GM12878 (cell line): ENCODE measurements at regions not wholly inside any gene's neighbourhood (a gene's known extent, or its start where the extent isn't known, plus 50 kb on each side); places are given as distances from the start of the nearest gene placed in this dataset.
A peak's percentile ranks its signal among the peaks of the same experiment; 100 is the strongest.

Experiments used
- ATAC-seq: fragments of 200-7000 bp; cut with Tn5 transposase; 3 replicates; pipeline ENCODE4 v1.9.1; 2020; ENCODE audit warnings: mild to moderate bottlenecking, moderate library complexity
- BruUV-seq: library from RNA; stranded (reverse); fragments of 400-500 nt; replicated peaks from 2 replicates; lab custom pipeline; 2021; lab: Mats Ljungman, UMichigan
- CTCF ChIA-PET: fragments of 300-600 bp; sonication (Branson Sonifier 250); formaldehyde crosslinking; extraction: SDS; loops from one replicate; lab custom pipeline; 2021; ENCODE audit warnings: inconsistent platforms; lab: Yijun Ruan, JAX
- POLR2A ChIA-PET: fragments of 350-600 bp; formaldehyde crosslinking; extraction: SDS; loops from one replicate; lab custom pipeline; 2021; ENCODE audit warnings: inconsistent platforms; lab: Charles Lee
- RAD21 ChIA-PET: fragments of 300-600 bp; sonication (Branson Sonifier 250); formaldehyde crosslinking; loops from one replicate; lab custom pipeline; 2023; ENCODE audit warnings: antibody characterized with exemption; ENCODE audit not compliant: unreplicated experiment; lab: Charles Lee
- SMC1A ChIA-PET: fragments of 300-600 bp; sonication (Branson Sonifier 250); formaldehyde crosslinking; loops from one replicate; lab custom pipeline; 2023; ENCODE audit not compliant: unreplicated experiment, uncharacterized antibody; lab: Charles Lee
- DNase-seq: peaks from one replicate; pipeline ENCODE4 v3.0.0-alpha.2; 2011; ENCODE audit warnings: low read depth, low spot score
- FAIRE-seq: peaks from 3 replicates; lab custom pipeline; 2011; peaks lifted over from hg19 to GRCh38; lab: Jason Lieb, UNC
- H2AFZ ChIP-seq: 2 replicates; pipeline ENCODE4 v1.6.0; 2011; ENCODE audit warnings: low read depth, low read length, control low read depth; ENCODE audit not compliant: control insufficient read depth
- H3K27ac ChIP-seq: 2 replicates; pipeline ENCODE4 v1.5.1; 2011; ENCODE audit warnings: control low read depth; ENCODE audit not compliant: control insufficient read depth, insufficient read depth
- H3K27me3 ChIP-seq, 2 experiments: replicated peaks in 1 of 2; 2 replicates each; pipeline versions ENCODE4 v1.6.0 to v1.6.1; 2011; ENCODE audit warnings: low read length in 1 of 2; ENCODE audit not compliant: control insufficient read depth in 2 of 2, insufficient read depth in 2 of 2
- H3K36me3 ChIP-seq, 2 experiments: 2 replicates each; pipeline ENCODE4 v1.5.1; 2011; ENCODE audit warnings: low read length in 1 of 2; ENCODE audit not compliant: control insufficient read depth in 2 of 2, insufficient read depth in 2 of 2
- H3K4me1 ChIP-seq: 2 replicates; pipeline ENCODE4 v1.6.1; 2011; ENCODE audit warnings: mild to moderate bottlenecking, low read length, moderate library complexity, mixed read lengths; ENCODE audit not compliant: control insufficient read depth, insufficient read depth
- H3K4me2 ChIP-seq: 2 replicates; pipeline ENCODE4 v1.6.0; 2011; ENCODE audit warnings: control low read depth; ENCODE audit not compliant: control insufficient read depth, insufficient read depth
- H3K4me3 ChIP-seq: fragments of 200-600 bp; sonication (generic); 2 replicates; pipeline ENCODE4 v1.5.1; 2016
- H3K79me2 ChIP-seq: 2 replicates; pipeline ENCODE4 v1.6.0; 2011; ENCODE audit warnings: low read length; ENCODE audit not compliant: control insufficient read depth, insufficient read depth
- H3K9ac ChIP-seq: 2 replicates; pipeline ENCODE4 v1.8.0; 2011; ENCODE audit warnings: low read length, control low read depth, mixed read lengths; ENCODE audit not compliant: control insufficient read depth, insufficient read depth
- H3K9me3 ChIP-seq: replicated peaks from 3 replicates; pipeline ENCODE4 v1.5.1; 2011; ENCODE audit warnings: mild to moderate bottlenecking, low read length; ENCODE audit not compliant: control insufficient read depth, insufficient read depth
- H4K20me1 ChIP-seq: 2 replicates; pipeline ENCODE4 v1.6.0; 2011; ENCODE audit not compliant: control insufficient read depth, insufficient read depth
- BACH1 ChIP-seq: fragments of 450-650 bp; IDR thresholded peaks from 2 replicates; pipeline ENCODE4 v1.6.1; 2017; ENCODE audit warnings: mild to moderate bottlenecking, borderline replicate concordance
- BCL11A ChIP-seq: IDR thresholded peaks from 2 replicates; pipeline ENCODE4 v1.6.1; 2011; ENCODE audit warnings: low read depth, low read length
- EED ChIP-seq: sonication (generic); IDR thresholded peaks from 2 replicates; pipeline ENCODE4 v1.6.1; 2016; ENCODE audit warnings: antibody characterized with exemption, low read depth
- HDAC2 ChIP-seq: fragments of 200-600 bp; sonication (generic); IDR thresholded peaks from 2 replicates; pipeline ENCODE4 v1.6.1; 2017
- HDAC6 ChIP-seq: fragments of 200-600 bp; sonication (generic); IDR thresholded peaks from one replicate; pipeline ENCODE4 v1.8.0; 2017; ENCODE audit warnings: antibody characterized with exemption; ENCODE audit not compliant: unreplicated experiment
- MLLT1 ChIP-seq: fragments of 450-650 bp; IDR thresholded peaks from 2 replicates; pipeline ENCODE4 v1.6.1; 2016; ENCODE audit warnings: mild to moderate bottlenecking
- NR2C2 ChIP-seq: IDR thresholded peaks from 2 replicates; pipeline ENCODE4 v1.6.1; 2011; ENCODE audit warnings: borderline replicate concordance, low read depth; ENCODE audit not compliant: control insufficient read depth, insufficient read length
- PML ChIP-seq: IDR thresholded peaks from 2 replicates; pipeline ENCODE4 v1.6.1; 2012; ENCODE audit warnings: low read length, inconsistent platforms
- POLR2AphosphoS5 ChIP-seq: IDR thresholded peaks from 2 replicates; pipeline ENCODE4 v1.6.1; 2011; ENCODE audit warnings: mild to moderate bottlenecking, low read length, inconsistent platforms
- PRDM15 ChIP-seq: fragments of 450-650 bp; formaldehyde crosslinking; IDR thresholded peaks from 2 replicates; pipeline ENCODE4 v1.4.0; 2020; ENCODE audit warnings: mild to moderate bottlenecking, moderate library complexity
- RAD21 ChIP-seq: IDR thresholded peaks from 2 replicates; pipeline ENCODE4 v1.6.1; 2011; ENCODE audit warnings: mild to moderate bottlenecking, low read depth, low read length, moderate library complexity; ENCODE audit not compliant: insufficient read depth
- SUZ12 ChIP-seq: fragments of 200-600 bp; sonication (generic); IDR thresholded peaks from one replicate; pipeline ENCODE4 v1.6.1; 2018; ENCODE audit warnings: antibody characterized with exemption, mild to moderate bottlenecking; ENCODE audit not compliant: unreplicated experiment
- WGBS: methylation state at CpG from one replicate; pipeline ENCODE4 v1.1.6; 2016; ENCODE audit warnings: low lambda C conversion rate; ENCODE audit not compliant: insufficient replicate concordance, insufficient coverage; ENCODE audit errors: missing lambda C conversion rate; 5-methylcytosine and 5-hydroxymethylcytosine counted together
- in situ Hi-C: fragments of 300-500 bp; cut with MboI; formaldehyde crosslinking; loops from 9 replicates; pipeline ENCODE4 v1.14.3; 2018; ENCODE audit warnings: mixed read lengths
- intact Hi-C: fragments of 100-400 bp; cut with micrococcal nuclease; formaldehyde crosslinking; loops from one replicate; pipeline ENCODE4 v1.14.2; 2022; ENCODE audit not compliant: unreplicated experiment

- H3K4me2 ChIP-seq = no peak overlapping the region
- H3K4me3 ChIP-seq = no peak overlapping the region
- POLR2A ChIA-PET = interaction anchor here (0.6 to 0.8 kb wide), 2 partner anchors 1042 to 1057 kb away, joined by 3 read pairs; no protein-coding TSS in a partner anchor
- intact Hi-C loops = loop anchor here (1.0 to 5.0 kb wide), 4 partner anchors 15 to 425 kb away; partner anchors contain the start of gene ATF7IP2
- H2AFZ ChIP-seq = no peak overlapping the region
- H4K20me1 ChIP-seq = no peaks in the 10 kb centered on the region
- peak overlapping the region; percentile 6; the same call in 1 of the 2 replicates for H3K27ac ChIP-seq
- no TSS peak for BruUV-seq
- H3K9ac ChIP-seq = no peak overlapping the region
- H3K27me3 ChIP-seq = no peaks in the 10 kb centered on the region
- no peak for TF ChIP-seq BCL11A
- TF ChIP-seq HDAC2 = no peak
- no peak for TF ChIP-seq NR2C2
- no peak for TF ChIP-seq PML
- TF ChIP-seq EED = no peak
- TF ChIP-seq HDAC6 = no peak
- no peak for TF ChIP-seq POLR2AphosphoS5
- TF ChIP-seq PRDM15 (CRISPR knock-in tag) = no peak
- TF ChIP-seq MLLT1 = no peak
- TF ChIP-seq SUZ12 = no peak
- TF ChIP-seq BACH1 = no peak
- TF ChIP-seq RAD21 = no peak
- TF ChIP-seq, all 136 proteins: peak for 0
- ChIA-PET SMC1A (interaction anchor here (0.6 to 8.8 kb wide), 4 partner anchors 14 to 334 kb away, joined by 3 to 139 read pairs (median 49); no protein-coding TSS in a partner anchor), RAD21 (interaction anchor here (0.6 to 10.2 kb wide), 4 partner anchors 14 to 200 kb away, joined by 3 to 143 read pairs (median 48); no protein-coding TSS in a partner anchor), CTCF (interaction anchor here (0.6 to 13.8 kb wide), 6 partner anchors 13 to 473 kb away, joined by 3 to 196 read pairs (median 3); no protein-coding TSS in a partner anchor)
- no peaks in the 10 kb centered on the region; the same call in 1 of the 3 replicates for H3K9me3 ChIP-seq
- H3K79me2 ChIP-seq = no peaks in the 10 kb centered on the region
- H3K4me1 ChIP-seq = peaks cover 27% of the 10 kb centered on the region
- no peak for ATAC-seq
- 63% methylated on average over 5 of the region's 5 CpGs for WGBS
- no peaks in the 10 kb centered on the region for H3K36me3 ChIP-seq
- DNase-seq = no peak
- in situ Hi-C loops = loop anchor here (5.0 to 25.0 kb wide), 3 partner anchors 195 to 575 kb away; partner anchors contain the start of genes CIITA and NUBP1
- no peak for FAIRE-seq
Observed at GRCh38 chr16:10312008-10312407, 73.9 kb upstream of the ATF7IP2 start.
